HG03139 (cell line): ENCODE measurements at regions not wholly inside any gene's neighbourhood (a gene's known extent, or its start where the extent isn't known, plus 50 kb on each side); places are given as distances from the start of the nearest gene placed in this dataset.

Source experiments
- ATAC-seq: cut with Tn5 transposase; IDR thresholded peaks from one replicate; pipeline ENCODE4 v1.9.1; 2021; ENCODE audit not compliant: unreplicated experiment

GRCh38 chr5:2302169-2302568 is 419.4 kb upstream of the IRX4 start:
- no peak for ATAC-seq

- no peak for ATAC-seq
These were observed 418.3 kb upstream of the IRX4 start for GRCh38 chr5:2300861-2301574.

- ATAC-seq = no peak
These were observed 417.7 kb upstream of the IRX4 start for GRCh38 chr5:2300421-2300820.

- ATAC-seq = no peak
These were observed 416.9 kb upstream of the IRX4 start for GRCh38 chr5:2299388-2300220.

- no peak for ATAC-seq
These were observed 416.1 kb upstream of the IRX4 start for GRCh38 chr5:2298781-2299180.

GRCh38 chr5:2297991-2298390 is 415.3 kb upstream of the IRX4 start:
- ATAC-seq = no peak

GRCh38 chr5:2295476-2295875 is 412.8 kb upstream of the IRX4 start:
- ATAC-seq = no peak

- ATAC-seq = no peak
These were observed 411.2 kb upstream of the IRX4 start for GRCh38 chr5:2293906-2294305.

GRCh38 chr5:2291146-2291840 is 408.6 kb upstream of the IRX4 start:
- no peak for ATAC-seq

GRCh38 chr5:2289380-2289779 is 406.7 kb upstream of the IRX4 start:
- ATAC-seq = no peak

- ATAC-seq = no peak
These were observed 406.2 kb upstream of the IRX4 start for GRCh38 chr5:2288968-2289367.

- ATAC-seq = no peak
These were observed 405.7 kb upstream of the IRX4 start for GRCh38 chr5:2288466-2288865.

- no peak for ATAC-seq
These were observed 403.5 kb upstream of the IRX4 start for GRCh38 chr5:2286250-2286649.

GRCh38 chr5:2284678-2285077 is 402.0 kb upstream of the IRX4 start:
- no peak for ATAC-seq

GRCh38 chr5:2283481-2284045 is 400.8 kb upstream of the IRX4 start:
- no peak for ATAC-seq

GRCh38 chr5:2282893-2283292 is 400.2 kb upstream of the IRX4 start:
- ATAC-seq = no peak

- ATAC-seq = no peak
These were observed 399.4 kb upstream of the IRX4 start for GRCh38 chr5:2282034-2282690.

- no peak for ATAC-seq
These were observed 398.7 kb upstream of the IRX4 start for GRCh38 chr5:2281446-2281845.

GRCh38 chr5:2280318-2280717 is 397.6 kb upstream of the IRX4 start:
- ATAC-seq = no peak

GRCh38 chr5:2278825-2279456 is 396.2 kb upstream of the IRX4 start:
- ATAC-seq = no peak

GRCh38 chr5:2277886-2278285 is 395.2 kb upstream of the IRX4 start:
- ATAC-seq = no peak
